ENCODE measurements at regions not wholly inside any gene's neighbourhood (a gene's known extent, or its start where the extent isn't known, plus 50 kb on each side); places are given as distances from the start of the nearest gene placed in this dataset.

DNA sequence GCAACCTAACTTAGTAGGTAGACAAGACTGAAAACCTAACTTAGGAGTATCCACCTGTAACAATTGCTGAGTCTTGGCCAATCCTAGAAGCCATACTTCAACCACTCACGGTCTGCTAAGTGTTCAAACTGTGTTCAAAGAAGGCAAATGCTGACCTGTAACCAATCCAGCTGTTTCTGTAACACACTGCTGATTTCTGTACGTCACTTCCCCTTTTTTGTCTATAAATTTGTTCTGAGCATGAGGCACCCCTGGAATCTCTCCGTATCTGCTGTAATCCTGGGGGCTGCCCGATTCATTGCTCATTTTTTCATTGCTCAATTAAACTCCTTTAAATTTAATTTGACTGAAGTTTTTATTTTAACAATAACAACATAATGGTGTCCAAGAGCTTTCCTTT is 451.4 kb upstream of the ATP10A start:
- no peak for TF ChIP-seq POLR2A (IDR thresholded peaks at IDR 0.05)
- TF ChIP-seq, protein P1, sequence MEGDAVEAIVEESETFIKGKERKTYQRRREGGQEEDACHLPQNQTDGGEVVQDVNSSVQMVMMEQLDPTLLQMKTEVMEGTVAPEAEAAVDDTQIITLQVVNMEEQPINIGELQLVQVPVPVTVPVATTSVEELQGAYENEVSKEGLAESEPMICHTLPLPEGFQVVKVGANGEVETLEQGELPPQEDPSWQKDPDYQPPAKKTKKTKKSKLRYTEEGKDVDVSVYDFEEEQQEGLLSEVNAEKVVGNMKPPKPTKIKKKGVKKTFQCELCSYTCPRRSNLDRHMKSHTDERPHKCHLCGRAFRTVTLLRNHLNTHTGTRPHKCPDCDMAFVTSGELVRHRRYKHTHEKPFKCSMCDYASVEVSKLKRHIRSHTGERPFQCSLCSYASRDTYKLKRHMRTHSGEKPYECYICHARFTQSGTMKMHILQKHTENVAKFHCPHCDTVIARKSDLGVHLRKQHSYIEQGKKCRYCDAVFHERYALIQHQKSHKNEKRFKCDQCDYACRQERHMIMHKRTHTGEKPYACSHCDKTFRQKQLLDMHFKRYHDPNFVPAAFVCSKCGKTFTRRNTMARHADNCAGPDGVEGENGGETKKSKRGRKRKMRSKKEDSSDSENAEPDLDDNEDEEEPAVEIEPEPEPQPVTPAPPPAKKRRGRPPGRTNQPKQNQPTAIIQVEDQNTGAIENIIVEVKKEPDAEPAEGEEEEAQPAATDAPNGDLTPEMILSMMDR (IDR thresholded peaks at IDR 0.05), result no peak
